HEK293 (cell line): ENCODE measurements at regions not wholly inside any gene's neighbourhood (a gene's known extent, or its start where the extent isn't known, plus 50 kb on each side); places are given as distances from the start of the nearest gene placed in this dataset.

ENCODE experiments used
- CTCF ChIA-PET: fragments of 350-600 bp; formaldehyde crosslinking; extraction: SDS; loops from one replicate; lab custom pipeline; 2021; ENCODE audit warnings: antibody characterized with exemption; lab: Yijun Ruan, JAX
- POLR2A ChIA-PET: fragments of 300-600 bp; formaldehyde crosslinking; extraction: SDS; loops from one replicate; lab custom pipeline; 2020; ENCODE audit warnings: antibody characterized with exemption, inconsistent platforms; lab: Yijun Ruan, JAX
- H3K27ac ChIP-seq: fragments of 200-500 bp; sonication (Bioruptor generic); 2 replicates; pipeline ENCODE4 v1.5.1; 2014; ENCODE audit warnings: low read depth, low read length, control low read depth, inconsistent platforms; ENCODE audit errors: extremely low read depth
- H3K36me3 ChIP-seq, 2 experiments: fragments of 200-500 bp in 1 of 2; sonication (Bioruptor generic) in 1 of 2; 1 replicate in 1 of 2; 2 replicates in 1 of 2; pipeline ENCODE4 v1.5.1; 2014 to 2017; ENCODE audit warnings: inconsistent platforms in 2 of 2, low read length in 2 of 2; ENCODE audit not compliant: control insufficient read depth in 2 of 2, insufficient read depth in 1 of 2
- H3K4me1 ChIP-seq: fragments of 200-500 bp; sonication (Bioruptor generic); 2 replicates; pipeline ENCODE4 v1.5.1; 2014; ENCODE audit warnings: mild to moderate bottlenecking, low read length, inconsistent platforms; ENCODE audit not compliant: control insufficient read depth, insufficient read depth
- H3K4me3 ChIP-seq: 2 replicates; pipeline ENCODE4 v1.5.1; 2011; ENCODE audit warnings: low read depth, mild to moderate bottlenecking, control low read depth, low read length, moderate library complexity
- H3K9me3 ChIP-seq: fragments of 200-500 bp; sonication (Bioruptor generic); 2 replicates; pipeline ENCODE4 v1.5.1; 2014; ENCODE audit warnings: low read depth, low read length, inconsistent platforms; ENCODE audit not compliant: control insufficient read depth, insufficient read depth
- GLI2 ChIP-seq: fragments of 450-650 bp; formaldehyde crosslinking; IDR thresholded peaks from 2 replicates; pipeline ENCODE4; 2017; ENCODE audit warnings: missing biosample characterization, missing genetic modification characterization, low read depth, borderline replicate concordance
- GLI4 ChIP-seq: fragments of 450-650 bp; formaldehyde crosslinking; IDR thresholded peaks from 2 replicates; pipeline ENCODE4 v1.5.1; 2016; ENCODE audit warnings: missing biosample characterization, missing genetic modification characterization
- WT1 ChIP-seq: fragments of 450-650 bp; formaldehyde crosslinking; IDR thresholded peaks from 2 replicates; pipeline ENCODE4 v1.5.1; 2016; ENCODE audit warnings: missing biosample characterization, missing genetic modification characterization
- ZFHX2 ChIP-seq: fragments of 450-650 bp; formaldehyde crosslinking; conservative IDR thresholded peaks from 2 replicates; pipeline ENCODE4 v1.5.1; 2016; ENCODE audit warnings: missing biosample characterization, missing genetic modification characterization
- ZNF132 ChIP-seq: fragments of 450-650 bp; formaldehyde crosslinking; IDR thresholded peaks from 2 replicates; pipeline ENCODE4 v1.5.1; 2017; ENCODE audit warnings: missing biosample characterization, missing genetic modification characterization, borderline replicate concordance
- ZNF221 ChIP-seq: fragments of 450-650 bp; formaldehyde crosslinking; IDR thresholded peaks from 2 replicates; pipeline ENCODE4 v1.5.1; 2017; ENCODE audit warnings: missing biosample characterization, missing genetic modification characterization, borderline replicate concordance
- ZNF48 ChIP-seq: fragments of 450-650 bp; formaldehyde crosslinking; IDR thresholded peaks from 2 replicates; pipeline ENCODE4 v1.5.1; 2016; ENCODE audit warnings: missing biosample characterization, missing genetic modification characterization
- ZNF623 ChIP-seq: fragments of 450-650 bp; formaldehyde crosslinking; IDR thresholded peaks from 2 replicates; pipeline ENCODE4 v1.5.1; 2016; ENCODE audit warnings: missing biosample characterization, missing genetic modification characterization
- ZNF664 ChIP-seq: fragments of 450-650 bp; formaldehyde crosslinking; IDR thresholded peaks from 2 replicates; pipeline ENCODE4 v1.5.1; 2016; ENCODE audit warnings: missing biosample characterization, missing genetic modification characterization
- ZNF670 ChIP-seq: fragments of 450-650 bp; formaldehyde crosslinking; IDR thresholded peaks from 2 replicates; pipeline ENCODE4 v1.5.1; 2016; ENCODE audit warnings: missing biosample characterization, missing genetic modification characterization, low read depth
- TF ChIP-seq, protein P1 (sequence below): fragments of 450-650 bp; formaldehyde crosslinking; conservative IDR thresholded peaks from 2 replicates; pipeline ENCODE4 v1.5.1; 2016; ENCODE audit warnings: low read depth, missing biosample characterization, missing genetic modification characterization
- TF ChIP-seq, protein P2 (sequence below): fragments of 450-650 bp; formaldehyde crosslinking; IDR thresholded peaks from 2 replicates; pipeline ENCODE4 v1.5.1; 2016; ENCODE audit warnings: missing biosample characterization, missing genetic modification characterization
- TF ChIP-seq, protein P3 (sequence below): fragments of 450-650 bp; formaldehyde crosslinking; IDR thresholded peaks from 2 replicates; pipeline ENCODE4 v1.5.1; 2017; ENCODE audit warnings: missing biosample characterization, missing genetic modification characterization
- TF ChIP-seq, protein P4 (sequence below): fragments of 450-650 bp; formaldehyde crosslinking; IDR thresholded peaks from 2 replicates; pipeline ENCODE4 v1.5.1; 2016; ENCODE audit warnings: missing biosample characterization, missing genetic modification characterization, borderline replicate concordance
- TF ChIP-seq, protein P5 (sequence below): fragments of 450-650 bp; formaldehyde crosslinking; IDR thresholded peaks from 2 replicates; pipeline ENCODE4 v1.5.1; 2016; ENCODE audit warnings: missing biosample characterization, missing genetic modification characterization, borderline replicate concordance
- TF ChIP-seq, protein P6 (sequence below): fragments of 450-650 bp; formaldehyde crosslinking; IDR thresholded peaks from 2 replicates; pipeline ENCODE4 v1.5.1; 2016; ENCODE audit warnings: missing biosample characterization, missing genetic modification characterization
- TF ChIP-seq, protein P7 (sequence below): fragments of 450-650 bp; formaldehyde crosslinking; IDR thresholded peaks from 2 replicates; pipeline ENCODE4 v1.5.1; 2016; ENCODE audit warnings: missing biosample characterization, missing genetic modification characterization, low read depth
- TF ChIP-seq, protein P8 (sequence below): fragments of 450-650 bp; formaldehyde crosslinking; IDR thresholded peaks from 2 replicates; pipeline ENCODE4 v1.5.1; 2016; ENCODE audit warnings: missing biosample characterization, missing genetic modification characterization

DNA sequence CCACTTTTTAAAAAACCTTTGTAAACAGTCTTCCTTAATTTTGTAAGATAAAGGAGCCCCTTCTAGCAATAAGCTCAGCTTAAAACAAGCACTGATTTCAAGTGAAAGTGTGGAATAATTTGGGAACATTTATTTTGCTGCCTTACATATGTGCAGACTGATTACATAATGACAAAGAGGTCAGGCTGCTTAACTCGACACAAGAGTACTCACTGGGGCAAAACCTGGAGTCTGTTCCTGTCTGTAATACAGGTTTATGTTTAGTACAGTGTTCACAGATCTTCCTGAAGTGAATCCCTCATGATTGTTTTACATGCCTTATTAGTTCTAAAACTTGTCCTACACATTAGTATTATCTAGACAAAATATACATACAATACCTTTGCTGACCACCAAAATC is 609.8 kb downstream of the LMO7 start (continued):
- TF ChIP-seq, protein P1, sequence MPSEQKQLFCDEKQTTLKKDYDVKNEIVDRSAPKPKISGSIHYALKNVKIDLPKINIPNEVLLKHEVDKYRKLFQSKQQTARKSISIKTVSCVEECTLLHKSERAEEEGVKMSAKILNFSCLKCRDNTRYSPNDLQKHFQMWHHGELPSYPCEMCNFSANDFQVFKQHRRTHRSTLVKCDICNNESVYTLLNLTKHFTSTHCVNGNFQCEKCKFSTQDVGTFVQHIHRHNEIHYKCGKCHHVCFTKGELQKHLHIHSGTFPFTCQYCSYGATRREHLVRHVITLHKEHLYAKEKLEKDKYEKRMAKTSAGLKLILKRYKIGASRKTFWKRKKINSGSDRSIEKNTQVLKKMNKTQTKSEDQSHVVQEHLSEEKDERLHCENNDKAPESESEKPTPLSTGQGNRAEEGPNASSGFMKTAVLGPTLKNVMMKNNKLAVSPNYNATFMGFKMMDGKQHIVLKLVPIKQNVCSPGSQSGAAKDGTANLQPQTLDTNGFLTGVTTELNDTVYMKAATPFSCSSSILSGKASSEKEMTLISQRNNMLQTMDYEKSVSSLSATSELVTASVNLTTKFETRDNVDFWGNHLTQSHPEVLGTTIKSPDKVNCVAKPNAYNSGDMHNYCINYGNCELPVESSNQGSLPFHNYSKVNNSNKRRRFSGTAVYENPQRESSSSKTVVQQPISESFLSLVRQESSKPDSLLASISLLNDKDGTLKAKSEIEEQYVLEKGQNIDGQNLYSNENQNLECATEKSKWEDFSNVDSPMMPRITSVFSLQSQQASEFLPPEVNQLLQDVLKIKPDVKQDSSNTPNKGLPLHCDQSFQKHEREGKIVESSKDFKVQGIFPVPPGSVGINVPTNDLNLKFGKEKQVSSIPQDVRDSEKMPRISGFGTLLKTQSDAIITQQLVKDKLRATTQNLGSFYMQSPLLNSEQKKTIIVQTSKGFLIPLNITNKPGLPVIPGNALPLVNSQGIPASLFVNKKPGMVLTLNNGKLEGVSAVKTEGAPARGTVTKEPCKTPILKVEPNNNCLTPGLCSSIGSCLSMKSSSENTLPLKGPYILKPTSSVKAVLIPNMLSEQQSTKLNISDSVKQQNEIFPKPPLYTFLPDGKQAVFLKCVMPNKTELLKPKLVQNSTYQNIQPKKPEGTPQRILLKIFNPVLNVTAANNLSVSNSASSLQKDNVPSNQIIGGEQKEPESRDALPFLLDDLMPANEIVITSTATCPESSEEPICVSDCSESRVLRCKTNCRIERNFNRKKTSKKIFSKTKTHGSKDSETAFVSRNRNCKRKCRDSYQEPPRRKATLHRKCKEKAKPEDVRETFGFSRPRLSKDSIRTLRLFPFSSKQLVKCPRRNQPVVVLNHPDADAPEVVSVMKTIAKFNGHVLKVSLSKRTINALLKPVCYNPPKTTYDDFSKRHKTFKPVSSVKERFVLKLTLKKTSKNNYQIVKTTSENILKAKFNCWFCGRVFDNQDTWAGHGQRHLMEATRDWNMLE: no peak
- TF ChIP-seq, protein P2, sequence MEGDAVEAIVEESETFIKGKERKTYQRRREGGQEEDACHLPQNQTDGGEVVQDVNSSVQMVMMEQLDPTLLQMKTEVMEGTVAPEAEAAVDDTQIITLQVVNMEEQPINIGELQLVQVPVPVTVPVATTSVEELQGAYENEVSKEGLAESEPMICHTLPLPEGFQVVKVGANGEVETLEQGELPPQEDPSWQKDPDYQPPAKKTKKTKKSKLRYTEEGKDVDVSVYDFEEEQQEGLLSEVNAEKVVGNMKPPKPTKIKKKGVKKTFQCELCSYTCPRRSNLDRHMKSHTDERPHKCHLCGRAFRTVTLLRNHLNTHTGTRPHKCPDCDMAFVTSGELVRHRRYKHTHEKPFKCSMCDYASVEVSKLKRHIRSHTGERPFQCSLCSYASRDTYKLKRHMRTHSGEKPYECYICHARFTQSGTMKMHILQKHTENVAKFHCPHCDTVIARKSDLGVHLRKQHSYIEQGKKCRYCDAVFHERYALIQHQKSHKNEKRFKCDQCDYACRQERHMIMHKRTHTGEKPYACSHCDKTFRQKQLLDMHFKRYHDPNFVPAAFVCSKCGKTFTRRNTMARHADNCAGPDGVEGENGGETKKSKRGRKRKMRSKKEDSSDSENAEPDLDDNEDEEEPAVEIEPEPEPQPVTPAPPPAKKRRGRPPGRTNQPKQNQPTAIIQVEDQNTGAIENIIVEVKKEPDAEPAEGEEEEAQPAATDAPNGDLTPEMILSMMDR (tag by site-specific recombination): no peak
- TF ChIP-seq, protein P3, sequence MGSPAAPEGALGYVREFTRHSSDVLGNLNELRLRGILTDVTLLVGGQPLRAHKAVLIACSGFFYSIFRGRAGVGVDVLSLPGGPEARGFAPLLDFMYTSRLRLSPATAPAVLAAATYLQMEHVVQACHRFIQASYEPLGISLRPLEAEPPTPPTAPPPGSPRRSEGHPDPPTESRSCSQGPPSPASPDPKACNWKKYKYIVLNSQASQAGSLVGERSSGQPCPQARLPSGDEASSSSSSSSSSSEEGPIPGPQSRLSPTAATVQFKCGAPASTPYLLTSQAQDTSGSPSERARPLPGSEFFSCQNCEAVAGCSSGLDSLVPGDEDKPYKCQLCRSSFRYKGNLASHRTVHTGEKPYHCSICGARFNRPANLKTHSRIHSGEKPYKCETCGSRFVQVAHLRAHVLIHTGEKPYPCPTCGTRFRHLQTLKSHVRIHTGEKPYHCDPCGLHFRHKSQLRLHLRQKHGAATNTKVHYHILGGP (tag by site-specific recombination): no peak
- TF ChIP-seq, protein P4, sequence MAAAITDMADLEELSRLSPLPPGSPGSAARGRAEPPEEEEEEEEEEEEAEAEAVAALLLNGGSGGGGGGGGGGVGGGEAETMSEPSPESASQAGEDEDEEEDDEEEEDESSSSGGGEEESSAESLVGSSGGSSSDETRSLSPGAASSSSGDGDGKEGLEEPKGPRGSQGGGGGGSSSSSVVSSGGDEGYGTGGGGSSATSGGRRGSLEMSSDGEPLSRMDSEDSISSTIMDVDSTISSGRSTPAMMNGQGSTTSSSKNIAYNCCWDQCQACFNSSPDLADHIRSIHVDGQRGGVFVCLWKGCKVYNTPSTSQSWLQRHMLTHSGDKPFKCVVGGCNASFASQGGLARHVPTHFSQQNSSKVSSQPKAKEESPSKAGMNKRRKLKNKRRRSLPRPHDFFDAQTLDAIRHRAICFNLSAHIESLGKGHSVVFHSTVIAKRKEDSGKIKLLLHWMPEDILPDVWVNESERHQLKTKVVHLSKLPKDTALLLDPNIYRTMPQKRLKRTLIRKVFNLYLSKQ (tag by site-specific recombination): no peak
- no peak for TF ChIP-seq ZNF132 (tag by site-specific recombination)
- no peak for TF ChIP-seq ZFHX2 (tag by site-specific recombination)
- no peak for TF ChIP-seq ZNF623
- no peak for TF ChIP-seq ZNF670 (tag by site-specific recombination)

DNA sequence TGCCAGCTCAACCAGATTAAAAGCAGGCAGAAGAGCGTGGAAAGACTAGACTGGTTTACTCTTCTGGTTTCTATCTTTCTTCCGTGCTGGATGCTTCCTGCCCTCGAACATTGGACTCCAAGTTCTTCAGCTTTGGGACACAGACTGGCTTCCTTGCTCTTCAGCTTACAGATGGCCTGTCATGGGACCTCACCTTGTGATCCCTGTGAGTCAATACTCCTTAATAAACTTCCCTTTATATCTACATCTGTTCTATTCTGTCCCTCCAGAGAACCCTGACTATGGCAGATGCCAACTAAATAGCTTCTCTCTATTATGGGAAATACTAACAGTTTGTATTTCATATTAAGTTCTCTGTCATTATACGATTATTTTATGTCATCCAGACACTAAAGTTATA is 609.1 kb downstream of the LMO7 start:
- no peaks in the 10 kb centered on the region for H3K36me3 ChIP-seq
- no peaks in the 10 kb centered on the region for H3K9me3 ChIP-seq
- ChIA-PET CTCF (no interaction called here), POLR2A (no interaction called here)
- H3K4me1 ChIP-seq: no peaks in the 10 kb centered on the region
- H3K4me3 ChIP-seq: no peak overlapping the region
- H3K27ac ChIP-seq: no peak overlapping the region
- TF ChIP-seq, protein P5, sequence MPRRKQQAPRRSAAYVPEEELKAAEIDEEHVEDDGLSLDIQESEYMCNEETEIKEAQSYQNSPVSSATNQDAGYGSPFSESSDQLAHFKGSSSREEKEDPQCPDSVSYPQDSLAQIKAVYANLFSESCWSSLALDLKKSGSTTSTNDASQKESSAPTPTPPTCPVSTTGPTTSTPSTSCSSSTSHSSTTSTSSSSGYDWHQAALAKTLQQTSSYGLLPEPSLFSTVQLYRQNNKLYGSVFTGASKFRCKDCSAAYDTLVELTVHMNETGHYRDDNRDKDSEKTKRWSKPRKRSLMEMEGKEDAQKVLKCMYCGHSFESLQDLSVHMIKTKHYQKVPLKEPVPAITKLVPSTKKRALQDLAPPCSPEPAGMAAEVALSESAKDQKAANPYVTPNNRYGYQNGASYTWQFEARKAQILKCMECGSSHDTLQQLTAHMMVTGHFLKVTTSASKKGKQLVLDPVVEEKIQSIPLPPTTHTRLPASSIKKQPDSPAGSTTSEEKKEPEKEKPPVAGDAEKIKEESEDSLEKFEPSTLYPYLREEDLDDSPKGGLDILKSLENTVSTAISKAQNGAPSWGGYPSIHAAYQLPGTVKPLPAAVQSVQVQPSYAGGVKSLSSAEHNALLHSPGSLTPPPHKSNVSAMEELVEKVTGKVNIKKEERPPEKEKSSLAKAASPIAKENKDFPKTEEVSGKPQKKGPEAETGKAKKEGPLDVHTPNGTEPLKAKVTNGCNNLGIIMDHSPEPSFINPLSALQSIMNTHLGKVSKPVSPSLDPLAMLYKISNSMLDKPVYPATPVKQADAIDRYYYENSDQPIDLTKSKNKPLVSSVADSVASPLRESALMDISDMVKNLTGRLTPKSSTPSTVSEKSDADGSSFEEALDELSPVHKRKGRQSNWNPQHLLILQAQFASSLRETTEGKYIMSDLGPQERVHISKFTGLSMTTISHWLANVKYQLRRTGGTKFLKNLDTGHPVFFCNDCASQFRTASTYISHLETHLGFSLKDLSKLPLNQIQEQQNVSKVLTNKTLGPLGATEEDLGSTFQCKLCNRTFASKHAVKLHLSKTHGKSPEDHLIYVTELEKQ (tag by site-specific recombination): no peak
- TF ChIP-seq GLI2 (tag by site-specific recombination): no peak
- no peak for TF ChIP-seq ZNF48 (tag by site-specific recombination)
- no peak for TF ChIP-seq GLI4 (tag by site-specific recombination)
- TF ChIP-seq WT1: no peak
- no peak for TF ChIP-seq ZNF664 (tag by site-specific recombination)
- TF ChIP-seq, protein P6, sequence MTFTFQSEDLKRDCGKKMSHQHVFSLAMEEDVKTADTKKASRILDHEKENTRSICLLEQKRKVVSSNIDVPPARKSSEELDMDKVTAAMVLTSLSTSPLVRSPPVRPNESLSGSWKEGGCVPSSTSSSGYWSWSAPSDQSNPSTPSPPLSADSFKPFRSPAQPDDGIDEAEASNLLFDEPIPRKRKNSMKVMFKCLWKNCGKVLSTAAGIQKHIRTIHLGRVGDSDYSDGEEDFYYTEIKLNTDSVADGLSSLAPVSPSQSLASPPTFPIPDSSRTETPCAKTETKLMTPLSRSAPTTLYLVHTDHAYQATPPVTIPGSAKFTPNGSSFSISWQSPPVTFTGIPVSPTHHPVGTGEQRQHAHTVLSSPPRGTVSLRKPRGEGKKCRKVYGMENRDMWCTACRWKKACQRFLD (tag by site-specific recombination): no peak
- no peak for TF ChIP-seq ZNF221 (tag by site-specific recombination)
- TF ChIP-seq, protein P7, sequence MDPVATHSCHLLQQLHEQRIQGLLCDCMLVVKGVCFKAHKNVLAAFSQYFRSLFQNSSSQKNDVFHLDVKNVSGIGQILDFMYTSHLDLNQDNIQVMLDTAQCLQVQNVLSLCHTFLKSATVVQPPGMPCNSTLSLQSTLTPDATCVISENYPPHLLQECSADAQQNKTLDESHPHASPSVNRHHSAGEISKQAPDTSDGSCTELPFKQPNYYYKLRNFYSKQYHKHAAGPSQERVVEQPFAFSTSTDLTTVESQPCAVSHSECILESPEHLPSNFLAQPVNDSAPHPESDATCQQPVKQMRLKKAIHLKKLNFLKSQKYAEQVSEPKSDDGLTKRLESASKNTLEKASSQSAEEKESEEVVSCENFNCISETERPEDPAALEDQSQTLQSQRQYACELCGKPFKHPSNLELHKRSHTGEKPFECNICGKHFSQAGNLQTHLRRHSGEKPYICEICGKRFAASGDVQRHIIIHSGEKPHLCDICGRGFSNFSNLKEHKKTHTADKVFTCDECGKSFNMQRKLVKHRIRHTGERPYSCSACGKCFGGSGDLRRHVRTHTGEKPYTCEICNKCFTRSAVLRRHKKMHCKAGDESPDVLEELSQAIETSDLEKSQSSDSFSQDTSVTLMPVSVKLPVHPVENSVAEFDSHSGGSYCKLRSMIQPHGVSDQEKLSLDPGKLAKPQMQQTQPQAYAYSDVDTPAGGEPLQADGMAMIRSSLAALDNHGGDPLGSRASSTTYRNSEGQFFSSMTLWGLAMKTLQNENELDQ (tag by site-specific recombination): no peak
- TF ChIP-seq, protein P8, sequence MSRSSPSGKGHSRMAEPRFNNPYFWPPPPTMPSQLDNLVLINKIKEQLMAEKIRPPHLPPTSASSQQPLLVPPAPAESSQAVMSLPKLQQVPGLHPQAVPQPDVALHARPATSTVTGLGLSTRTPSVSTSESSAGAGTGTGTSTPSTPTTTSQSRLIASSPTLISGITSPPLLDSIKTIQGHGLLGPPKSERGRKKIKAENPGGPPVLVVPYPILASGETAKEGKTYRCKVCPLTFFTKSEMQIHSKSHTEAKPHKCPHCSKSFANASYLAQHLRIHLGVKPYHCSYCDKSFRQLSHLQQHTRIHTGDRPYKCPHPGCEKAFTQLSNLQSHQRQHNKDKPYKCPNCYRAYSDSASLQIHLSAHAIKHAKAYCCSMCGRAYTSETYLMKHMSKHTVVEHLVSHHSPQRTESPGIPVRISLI: no peak
